ENCODE measurements at regions not wholly inside any gene's neighbourhood (a gene's known extent, or its start where the extent isn't known, plus 50 kb on each side); places are given as distances from the start of the nearest gene placed in this dataset.

- H3K9me3 ChIP-seq: no peaks in the 10 kb centered on the region
- H3K27me3 ChIP-seq: no peaks in the 10 kb centered on the region
- no peaks in the 10 kb centered on the region for H3K36me3 ChIP-seq
- TF ChIP-seq, protein P1, sequence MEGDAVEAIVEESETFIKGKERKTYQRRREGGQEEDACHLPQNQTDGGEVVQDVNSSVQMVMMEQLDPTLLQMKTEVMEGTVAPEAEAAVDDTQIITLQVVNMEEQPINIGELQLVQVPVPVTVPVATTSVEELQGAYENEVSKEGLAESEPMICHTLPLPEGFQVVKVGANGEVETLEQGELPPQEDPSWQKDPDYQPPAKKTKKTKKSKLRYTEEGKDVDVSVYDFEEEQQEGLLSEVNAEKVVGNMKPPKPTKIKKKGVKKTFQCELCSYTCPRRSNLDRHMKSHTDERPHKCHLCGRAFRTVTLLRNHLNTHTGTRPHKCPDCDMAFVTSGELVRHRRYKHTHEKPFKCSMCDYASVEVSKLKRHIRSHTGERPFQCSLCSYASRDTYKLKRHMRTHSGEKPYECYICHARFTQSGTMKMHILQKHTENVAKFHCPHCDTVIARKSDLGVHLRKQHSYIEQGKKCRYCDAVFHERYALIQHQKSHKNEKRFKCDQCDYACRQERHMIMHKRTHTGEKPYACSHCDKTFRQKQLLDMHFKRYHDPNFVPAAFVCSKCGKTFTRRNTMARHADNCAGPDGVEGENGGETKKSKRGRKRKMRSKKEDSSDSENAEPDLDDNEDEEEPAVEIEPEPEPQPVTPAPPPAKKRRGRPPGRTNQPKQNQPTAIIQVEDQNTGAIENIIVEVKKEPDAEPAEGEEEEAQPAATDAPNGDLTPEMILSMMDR (IDR thresholded peaks at IDR 0.05): no peak
- ATAC-seq (no peak), DNase-seq (no peak), FAIRE-seq (no peak)
- intact Hi-C loops (cut with DNase I): no loop called here
- H3K4me3 ChIP-seq: no peak overlapping the region
- H3K27ac ChIP-seq: no peak overlapping the region
- 85 to 90% methylated on average over 1 of the region's 1 CpG for WGBS, 2 donors
- no peaks in the 10 kb centered on the region for H3K4me1 ChIP-seq
These were observed 903.8 kb downstream of the SLC4A3 start for GRCh38 chr2:220531216-220531615.

DNA sequence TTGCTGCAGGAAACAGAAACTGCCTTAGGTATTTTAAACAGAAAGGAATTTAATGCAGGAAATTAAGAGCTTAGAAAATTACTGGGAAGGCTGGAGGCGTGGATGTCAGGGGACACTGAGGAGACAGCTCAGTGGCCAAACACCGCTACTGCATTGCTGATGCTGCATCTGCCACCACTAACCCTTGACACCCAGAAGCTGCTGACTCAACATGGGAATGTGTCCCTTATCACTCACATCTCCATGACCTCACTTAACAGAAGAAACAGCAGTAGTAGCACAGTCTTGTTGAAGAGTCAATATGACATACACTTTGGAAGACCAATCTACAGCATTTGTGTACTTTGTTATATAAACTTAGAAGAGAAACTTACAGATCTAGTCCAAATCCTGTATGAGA lies 906.1 kb downstream of the SLC4A3 start:
- Histone ChIP-seq H3K36me3 (no peaks in the 10 kb centered on the region), H3K27ac (no peak overlapping the region), H3K27me3 (no peaks in the 10 kb centered on the region), H3K4me3 (no peak overlapping the region), H3K9me3 (no peaks in the 10 kb centered on the region), H3K4me1 (no peaks in the 10 kb centered on the region)
- DNase-seq (no peak), ATAC-seq (no peak), FAIRE-seq (no peak)
- WGBS, 2 donors: 79 to 80% methylated on average over 2 of the region's 2 CpGs
- TF ChIP-seq, protein P1 (IDR thresholded peaks at IDR 0.05): no peak
- intact Hi-C loops (cut with DNase I): no loop called here

GRCh38 chr2:220539481-220539880 lies 912.1 kb downstream of the SLC4A3 start:
- intact Hi-C loops (cut with DNase I): no loop called here
- no peak for FAIRE-seq
- Histone ChIP-seq H3K27ac (no peak overlapping the region), H3K4me3 (no peak overlapping the region), H3K4me1 (no peaks in the 10 kb centered on the region), H3K9me3 (no peaks in the 10 kb centered on the region), H3K36me3 (no peaks in the 10 kb centered on the region), H3K27me3 (no peaks in the 10 kb centered on the region)
- TF ChIP-seq, protein P1 (IDR thresholded peaks at IDR 0.05): no peak
- no peak for ATAC-seq
- 46 to 70% methylated on average over 5 of the region's 5 CpGs for WGBS, 2 donors
- no peak for DNase-seq

- no peak overlapping the region for H3K4me3 ChIP-seq
- H3K36me3 ChIP-seq: no peaks in the 10 kb centered on the region
- ATAC-seq: no peak
- intact Hi-C loops (cut with DNase I): no loop called here
- H3K4me1 ChIP-seq: no peaks in the 10 kb centered on the region
- WGBS, 2 donors: 51 to 54% methylated on average over 1 of the region's 1 CpG
- H3K9me3 ChIP-seq: no peaks in the 10 kb centered on the region
- DNase-seq: no peak
- no peak overlapping the region for H3K27ac ChIP-seq
- H3K27me3 ChIP-seq: no peaks in the 10 kb centered on the region
- no peak for FAIRE-seq
- TF ChIP-seq, protein P1 (IDR thresholded peaks at IDR 0.05): no peak
These were observed 916.6 kb downstream of the SLC4A3 start for GRCh38 chr2:220544049-220544448.

GRCh38 chr2:220550995-220551700 lies 923.7 kb downstream of the SLC4A3 start:
- 69 to 87% methylated on average over 2 of the region's 2 CpGs for WGBS, 2 donors
- Histone ChIP-seq H3K9me3 (no peaks in the 10 kb centered on the region), H3K4me1 (no peaks in the 10 kb centered on the region), H3K27ac (no peak overlapping the region), H3K4me3 (no peak overlapping the region), H3K27me3 (no peaks in the 10 kb centered on the region), H3K36me3 (no peaks in the 10 kb centered on the region)
- TF ChIP-seq, protein P1 (IDR thresholded peaks at IDR 0.05): no peak
- FAIRE-seq: no peak
- no peak for ATAC-seq
- intact Hi-C loops (cut with DNase I): no loop called here
- no peak for DNase-seq

All from pancreas (tissue), 10 donors.